VCaP (cell line): ENCODE measurements at regions not wholly inside any gene's neighbourhood (a gene's known extent, or its start where the extent isn't known, plus 50 kb on each side); places are given as distances from the start of the nearest gene placed in this dataset.

Experiments
- H3K27ac ChIP-seq: fragments of 450-650 bp; 2 replicates; pipeline ENCODE4 v1.5.1; 2017
- TF ChIP-seq, protein P1 (sequence below): fragments of 450-650 bp; conservative IDR thresholded peaks from 2 replicates; pipeline ENCODE4 v1.5.1; 2017; ENCODE audit warnings: mild to moderate bottlenecking, moderate library complexity

DNA sequence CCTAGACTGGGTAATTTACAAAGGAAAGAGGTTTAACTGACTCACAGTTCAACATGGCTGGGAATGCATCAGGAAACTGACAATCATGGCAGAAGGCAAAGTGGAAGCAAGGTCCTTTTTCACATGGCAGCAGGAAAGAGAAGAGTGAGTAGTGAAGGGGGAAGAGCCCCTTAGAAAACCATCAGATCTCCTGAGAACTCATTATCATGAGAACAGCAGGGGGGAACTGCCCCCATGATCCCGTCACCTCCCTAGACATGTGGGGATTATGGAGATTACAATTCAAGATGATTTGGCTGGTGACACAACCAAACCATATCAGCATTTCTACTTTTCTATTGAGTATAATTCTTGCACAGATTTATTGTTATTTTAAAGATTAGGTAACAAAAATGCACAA lies 822.1 kb upstream of the FLRT2 start:
- H3K27ac ChIP-seq, result no peak overlapping the region
- TF ChIP-seq, protein P1, sequence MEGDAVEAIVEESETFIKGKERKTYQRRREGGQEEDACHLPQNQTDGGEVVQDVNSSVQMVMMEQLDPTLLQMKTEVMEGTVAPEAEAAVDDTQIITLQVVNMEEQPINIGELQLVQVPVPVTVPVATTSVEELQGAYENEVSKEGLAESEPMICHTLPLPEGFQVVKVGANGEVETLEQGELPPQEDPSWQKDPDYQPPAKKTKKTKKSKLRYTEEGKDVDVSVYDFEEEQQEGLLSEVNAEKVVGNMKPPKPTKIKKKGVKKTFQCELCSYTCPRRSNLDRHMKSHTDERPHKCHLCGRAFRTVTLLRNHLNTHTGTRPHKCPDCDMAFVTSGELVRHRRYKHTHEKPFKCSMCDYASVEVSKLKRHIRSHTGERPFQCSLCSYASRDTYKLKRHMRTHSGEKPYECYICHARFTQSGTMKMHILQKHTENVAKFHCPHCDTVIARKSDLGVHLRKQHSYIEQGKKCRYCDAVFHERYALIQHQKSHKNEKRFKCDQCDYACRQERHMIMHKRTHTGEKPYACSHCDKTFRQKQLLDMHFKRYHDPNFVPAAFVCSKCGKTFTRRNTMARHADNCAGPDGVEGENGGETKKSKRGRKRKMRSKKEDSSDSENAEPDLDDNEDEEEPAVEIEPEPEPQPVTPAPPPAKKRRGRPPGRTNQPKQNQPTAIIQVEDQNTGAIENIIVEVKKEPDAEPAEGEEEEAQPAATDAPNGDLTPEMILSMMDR, result no peak

DNA sequence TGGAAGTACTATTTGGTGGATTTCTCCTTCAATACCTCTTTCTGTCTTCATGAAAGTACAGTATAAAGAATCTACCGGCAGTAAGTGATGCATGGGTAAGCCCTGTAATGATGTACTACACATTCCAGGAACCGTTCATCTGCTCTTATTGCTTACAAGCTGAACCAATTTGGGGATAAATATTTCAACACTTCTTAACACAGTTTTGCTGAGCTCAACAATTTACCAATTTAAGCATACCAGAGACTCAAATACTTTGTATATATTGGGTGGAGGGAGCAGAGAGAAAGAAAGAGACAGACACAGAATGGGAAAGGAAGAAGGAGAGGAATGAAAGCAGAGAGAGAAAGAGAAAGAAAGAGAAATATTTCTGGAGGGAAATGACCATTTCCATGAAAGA lies 821.1 kb upstream of the FLRT2 start:
- TF ChIP-seq, protein P1, result no peak
- no peak overlapping the region for H3K27ac ChIP-seq

DNA sequence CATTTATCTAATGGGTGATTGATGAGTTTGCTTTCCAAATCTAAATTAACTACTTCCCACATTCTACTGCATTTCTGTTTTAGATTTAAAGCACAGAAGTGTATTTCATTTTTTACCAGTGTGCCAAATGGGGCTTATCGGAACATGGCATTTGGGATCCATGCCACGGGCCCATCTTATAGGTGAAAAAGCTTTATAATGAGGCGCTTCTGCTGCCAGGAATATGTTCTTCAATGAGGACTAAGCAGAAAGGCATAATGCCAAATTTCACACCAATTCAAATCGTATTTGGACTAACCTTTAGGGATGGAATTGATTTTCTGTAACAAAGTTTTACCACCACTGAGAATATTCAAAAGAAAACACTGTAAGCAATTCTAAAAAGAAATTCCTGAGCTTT lies 803.5 kb upstream of the FLRT2 start:
- TF ChIP-seq, protein P1, result no peak

DNA sequence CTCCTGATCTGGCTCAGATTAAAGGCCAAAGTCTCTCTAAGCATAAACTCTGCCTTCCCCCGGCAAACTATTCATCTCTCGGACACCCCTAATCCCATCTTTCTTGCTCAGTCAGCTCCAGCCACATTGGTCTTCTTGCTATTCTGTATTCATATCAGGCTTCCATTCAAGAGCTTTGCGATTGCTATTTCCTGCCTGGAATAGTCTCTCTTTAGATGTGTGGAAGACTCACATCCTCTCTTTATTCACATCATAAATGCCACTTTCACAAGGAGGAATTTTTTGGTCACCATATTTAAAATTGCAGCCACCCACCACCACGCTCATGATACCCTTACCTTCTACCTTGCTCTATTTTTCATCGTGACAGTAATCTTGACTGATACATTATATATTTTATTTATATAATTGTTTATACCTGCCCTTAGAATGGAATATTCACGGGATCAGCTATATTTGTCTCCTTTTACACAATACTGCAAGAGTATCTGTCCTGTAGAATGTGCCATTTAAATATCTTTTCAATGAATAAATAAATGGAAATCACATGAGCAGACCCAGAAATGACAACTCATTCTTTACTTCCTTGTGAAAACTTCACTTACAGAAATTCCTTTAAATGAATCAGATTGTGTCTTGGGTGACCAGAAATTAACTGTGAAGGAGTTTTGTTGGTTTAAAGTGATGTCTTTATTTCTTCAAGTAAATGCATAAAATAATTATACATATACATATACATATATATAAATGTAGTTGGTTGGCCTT lies 780.6 kb upstream of the FLRT2 start:
- no peak overlapping the region for H3K27ac ChIP-seq

More for the DNA sequence above, 803.5 kb upstream of the FLRT2 start:
- H3K27ac ChIP-seq, result no peak overlapping the region

DNA sequence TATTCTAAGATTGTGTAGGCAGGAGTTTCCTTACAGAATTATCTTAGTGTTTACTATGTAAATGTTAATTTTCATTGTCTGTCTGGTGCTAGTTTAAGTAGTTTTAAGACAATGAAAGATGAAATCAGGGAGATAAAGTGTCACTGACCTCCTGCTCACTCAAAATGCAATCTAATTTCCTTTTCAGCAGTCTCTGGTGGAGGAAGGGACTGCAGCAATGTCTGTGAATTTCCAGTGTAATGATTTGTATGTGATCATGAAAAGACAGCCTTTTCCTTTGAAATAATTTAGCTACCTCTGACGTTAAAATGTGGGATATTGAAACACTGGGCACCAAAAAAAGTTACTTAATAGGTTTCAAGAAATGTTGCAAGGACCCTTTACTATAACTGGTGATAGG lies 779.7 kb upstream of the FLRT2 start:
- no peak overlapping the region for H3K27ac ChIP-seq
- TF ChIP-seq, protein P1, result no peak

More for the DNA sequence above, 780.6 kb upstream of the FLRT2 start:
- TF ChIP-seq, protein P1, result no peak

- TF ChIP-seq, protein P1, result no peak
- H3K27ac ChIP-seq, result no peak overlapping the region
These were observed 779.0 kb upstream of the FLRT2 start for GRCh38 chr14:84750763-84751554.

GRCh38 chr14:84751745-84752144 lies 778.2 kb upstream of the FLRT2 start:
- TF ChIP-seq, protein P1, result no peak
- H3K27ac ChIP-seq, result no peak overlapping the region
